ENCODE measurements at regions not wholly inside any gene's neighbourhood (a gene's known extent, or its start where the extent isn't known, plus 50 kb on each side); places are given as distances from the start of the nearest gene placed in this dataset.
"Not testable (repeated sequence)": the region's sequence is repeated elsewhere in the genome, so short reads cannot be mapped to it uniquely, and the experiment has no call there.

DNA sequence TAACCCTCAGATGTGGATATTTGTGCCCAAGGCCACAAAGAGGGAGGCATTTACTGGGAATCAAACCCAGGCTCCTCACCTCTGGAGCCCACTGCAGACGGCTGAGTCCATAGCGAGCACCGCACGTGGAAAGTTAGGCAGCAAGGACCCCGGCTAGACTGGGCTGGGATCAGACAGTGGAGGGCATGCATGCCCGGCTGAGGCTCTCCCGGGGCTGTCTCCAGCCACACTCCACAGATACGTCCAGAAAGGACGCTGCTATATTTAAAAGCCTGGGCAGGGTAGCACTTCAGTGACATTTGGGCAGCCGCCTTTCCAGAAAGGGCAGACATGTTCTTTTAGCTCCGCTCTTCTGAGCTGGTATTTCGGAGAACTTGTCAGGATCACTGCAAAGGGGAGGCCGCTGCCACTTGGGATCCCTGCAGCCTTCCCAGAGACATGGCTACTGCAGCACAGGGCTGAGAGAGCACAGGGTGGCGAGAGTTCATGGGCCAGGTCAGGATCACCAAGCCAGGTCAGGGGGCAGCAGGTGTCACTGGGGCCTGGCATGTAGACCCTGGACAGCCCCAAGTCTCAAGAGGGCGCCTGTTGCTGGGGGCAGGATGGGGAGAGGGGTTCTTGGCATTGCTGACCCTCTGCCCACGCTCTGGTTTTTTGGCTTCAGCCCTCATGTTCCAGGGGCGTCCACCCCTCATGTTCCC lies 121.7 kb downstream of the PHETA1 start:
- no peak for DNase-seq

DNA sequence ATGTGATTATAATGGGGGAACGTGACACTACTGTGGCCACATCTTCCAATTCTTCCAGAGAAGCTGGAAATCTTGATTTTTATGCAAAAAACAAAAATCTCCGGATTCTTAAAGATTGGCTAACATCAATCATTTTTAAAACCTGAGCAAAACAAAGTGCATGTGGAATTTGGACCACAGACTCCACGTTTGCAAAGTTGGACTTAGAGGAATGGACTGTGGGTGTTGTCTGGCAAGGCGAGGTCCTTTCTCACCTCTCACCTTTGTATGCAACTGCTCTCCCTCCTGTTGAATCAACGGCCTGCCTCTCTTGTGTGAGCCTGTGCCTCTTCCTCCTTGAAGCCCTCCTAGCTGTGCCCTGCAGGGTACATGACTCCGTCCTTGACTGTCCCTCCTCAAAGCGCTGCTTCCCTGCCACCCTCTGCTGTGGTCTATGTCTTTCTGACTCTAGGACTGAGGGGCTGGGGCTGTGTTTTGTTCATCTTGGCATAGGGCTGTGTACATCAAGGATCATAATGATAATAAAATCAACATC lies 122.4 kb downstream of the PHETA1 start:
- DNase-seq, result no peak

DNA sequence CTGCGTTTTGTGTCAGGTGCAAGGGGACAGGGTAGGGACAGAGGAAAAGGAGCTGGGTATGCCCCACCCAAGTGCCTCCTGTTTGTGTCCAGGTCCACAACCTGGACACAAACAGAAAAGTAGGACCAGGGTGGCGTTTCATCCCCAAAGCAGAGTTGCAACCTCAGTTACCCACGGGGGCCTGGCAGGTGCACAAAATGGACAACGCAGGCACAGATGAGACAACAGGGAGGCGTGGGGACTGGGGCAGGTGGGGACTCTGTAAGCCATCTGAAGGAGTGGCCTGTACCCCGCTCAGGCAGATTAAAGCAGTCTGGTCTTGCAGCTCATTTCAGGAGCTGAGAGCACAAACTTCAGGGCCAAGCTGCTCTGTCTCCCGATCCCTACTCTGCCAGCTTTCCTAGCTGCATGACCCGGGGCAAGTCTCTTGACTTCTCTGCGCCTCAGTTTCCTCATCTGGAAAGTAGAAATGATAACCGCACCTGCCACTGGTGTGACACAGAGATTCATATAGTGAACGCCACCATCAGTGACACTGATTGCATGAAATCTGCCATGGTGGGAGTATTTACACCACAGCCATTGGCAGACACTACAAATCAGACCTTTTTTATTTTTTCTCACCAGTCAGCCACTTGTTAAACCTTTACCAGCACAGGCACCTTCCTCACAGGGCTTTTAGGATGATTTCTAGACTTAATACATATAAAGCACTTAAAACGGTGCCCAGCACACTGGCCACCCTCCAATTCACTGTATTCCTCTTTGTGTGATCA lies 123.0 kb downstream of the PHETA1 start:
- no peak for DNase-seq

GRCh38 chr12:111244673-111245072 lies 124.2 kb downstream of the PHETA1 start:
- no peak for DNase-seq

GRCh38 chr12:111242817-111243216 lies 126.1 kb downstream of the PHETA1 start:
- DNase-seq, result not testable (repeated sequence)

GRCh38 chr12:111242184-111242583 lies 126.7 kb downstream of the PHETA1 start:
- no peak for DNase-seq

GRCh38 chr12:111240374-111240773 lies 128.5 kb downstream of the PHETA1 start:
- no peak for DNase-seq

DNA sequence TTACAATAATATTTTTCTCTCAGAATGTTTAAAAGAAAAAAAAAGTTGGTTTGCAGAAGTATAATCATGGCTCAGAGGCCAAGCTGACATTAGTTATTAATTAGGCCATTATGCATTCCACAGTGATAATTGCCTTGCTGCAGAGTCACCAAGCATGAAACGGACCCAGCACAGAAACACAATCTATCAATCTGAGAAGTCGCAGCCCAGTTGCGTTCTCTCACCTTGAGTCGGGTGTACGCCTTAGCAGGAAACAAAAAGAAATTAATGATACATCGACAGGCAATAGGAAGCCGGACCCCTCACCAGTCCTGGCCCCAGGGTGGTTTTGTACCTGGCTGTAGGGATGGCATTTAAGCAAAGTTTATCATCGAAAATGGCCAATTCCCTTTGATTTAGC lies 129.7 kb downstream of the PHETA1 start:
- DNase-seq, result no peak

- DNase-seq, result no peak
Observed at GRCh38 chr12:111238075-111238734, 130.7 kb downstream of the PHETA1 start.

DNA sequence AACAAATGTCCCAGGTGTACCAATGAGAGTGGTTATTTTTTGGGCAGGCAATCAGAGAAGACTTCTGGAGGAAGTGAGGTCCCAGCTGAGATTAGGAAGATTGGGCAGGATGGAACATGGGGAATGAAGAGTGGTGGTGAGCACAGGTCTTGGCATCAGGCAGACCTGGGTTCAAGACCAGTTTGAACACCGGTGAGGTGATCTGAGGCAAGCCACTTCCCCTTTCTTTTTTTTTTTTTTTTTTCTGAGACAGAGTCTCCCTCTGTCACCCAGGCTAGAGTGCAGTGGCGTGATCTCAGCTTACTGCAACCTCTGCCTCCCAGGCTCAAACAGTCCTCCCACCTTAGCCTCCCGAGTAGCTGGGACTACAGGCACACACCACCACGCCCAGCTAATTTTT lies 134.4 kb downstream of the PHETA1 start:
- DNase-seq, result not testable (repeated sequence)

- DNase-seq, result no peak
Observed at GRCh38 chr12:111233786-111234185, 135.1 kb downstream of the PHETA1 start.

- no peak for DNase-seq
Observed at GRCh38 chr12:111230649-111231048, 138.2 kb downstream of the PHETA1 start.

- DNase-seq, result no peak
Observed at GRCh38 chr12:111228916-111229666, 139.8 kb downstream of the PHETA1 start.

- no peak for DNase-seq
Observed at GRCh38 chr12:111227476-111228420, 141.1 kb downstream of the PHETA1 start.

GRCh38 chr12:111226680-111227079 lies 142.2 kb downstream of the PHETA1 start:
- DNase-seq, result no peak

- DNase-seq, result no peak
Observed at GRCh38 chr12:111225307-111225706, 143.6 kb downstream of the PHETA1 start.

DNA sequence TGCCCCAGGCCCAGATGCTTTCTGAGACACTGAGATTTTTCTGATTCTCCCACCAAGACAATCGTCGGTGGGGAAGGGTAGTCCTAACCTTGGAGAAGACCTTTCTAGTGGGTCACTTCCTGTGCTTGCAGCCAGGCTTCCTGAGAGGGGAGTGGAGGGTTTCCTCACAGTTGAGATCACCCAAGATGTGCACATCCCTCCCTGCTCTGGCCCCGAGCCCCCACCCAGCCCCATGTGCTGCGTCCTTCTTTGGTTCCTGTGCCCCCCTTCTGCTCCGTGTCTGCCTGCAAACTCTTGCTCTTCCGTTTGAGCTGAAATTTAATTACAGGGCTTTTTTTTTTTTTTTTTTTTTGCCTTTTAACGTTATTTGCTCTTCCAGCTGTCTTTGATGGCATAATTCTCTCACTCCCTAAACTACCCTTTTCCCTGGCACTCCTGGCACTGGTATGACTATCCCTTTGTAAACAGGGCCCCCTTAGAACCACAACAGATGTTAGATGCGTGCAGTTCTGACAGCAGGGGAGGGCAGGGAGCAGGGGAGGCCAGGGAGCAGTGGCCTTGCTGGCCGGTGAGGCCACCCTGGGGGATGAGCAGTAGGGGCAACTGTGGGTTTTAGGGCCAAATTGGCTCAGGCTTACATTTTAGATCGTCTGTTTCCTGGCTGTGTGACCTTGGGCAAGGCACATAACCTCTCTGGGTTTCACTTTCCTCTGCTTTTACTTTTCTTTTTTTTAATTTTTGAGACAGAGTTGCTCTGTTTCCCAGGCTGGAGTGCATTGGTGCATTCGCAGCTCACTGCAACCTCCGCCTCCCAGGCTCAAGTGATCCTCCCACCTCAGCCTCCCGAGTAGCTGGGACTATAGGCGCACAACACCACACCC lies 144.5 kb downstream of the PHETA1 start:
- peak in 1 of 2 experiments; percentile 12 for DNase-seq

- DNase-seq, result no peak
Observed at GRCh38 chr12:111222523-111222922, 146.4 kb downstream of the PHETA1 start.

- no peak for DNase-seq
Observed at GRCh38 chr12:111222027-111222414, 146.9 kb downstream of the PHETA1 start.
